Neural cell (in vitro differentiated cells): ENCODE measurements at regions not wholly inside any gene's neighbourhood (a gene's known extent, or its start where the extent isn't known, plus 50 kb on each side); places are given as distances from the start of the nearest gene placed in this dataset.

Experiments
- POLR2AphosphoS5 ChIP-seq: IDR thresholded peaks from 2 replicates; pipeline ENCODE4 v1.6.1; 2012
- TF ChIP-seq, protein P1 (sequence below): fragments of 450-650 bp; IDR thresholded peaks from 2 replicates; pipeline ENCODE4 v1.5.1; 2014; ENCODE audit warnings: antibody characterized with exemption, mild to moderate bottlenecking, moderate library complexity; ENCODE audit not compliant: poor library complexity, severe bottlenecking
- TF ChIP-seq, protein P2 (sequence below): IDR thresholded peaks from 2 replicates; pipeline ENCODE4 v1.6.1; 2012; ENCODE audit warnings: borderline replicate concordance

DNA sequence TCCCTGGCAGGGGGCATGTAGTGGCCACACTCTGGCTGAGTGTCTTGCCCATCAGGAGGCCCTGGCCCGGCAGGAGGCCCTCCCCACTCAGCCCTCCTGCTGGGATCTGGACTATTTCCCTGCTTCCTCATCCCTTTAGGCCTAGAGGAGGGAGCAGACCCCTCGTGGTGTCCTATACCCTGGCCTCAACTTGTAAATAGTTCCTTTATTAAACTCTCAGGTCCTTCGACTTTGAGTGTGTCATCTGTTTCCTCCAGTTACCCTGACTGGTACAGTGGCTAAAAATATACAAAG is 166.7 kb upstream of the GLI2 start:
- TF ChIP-seq, protein P1, sequence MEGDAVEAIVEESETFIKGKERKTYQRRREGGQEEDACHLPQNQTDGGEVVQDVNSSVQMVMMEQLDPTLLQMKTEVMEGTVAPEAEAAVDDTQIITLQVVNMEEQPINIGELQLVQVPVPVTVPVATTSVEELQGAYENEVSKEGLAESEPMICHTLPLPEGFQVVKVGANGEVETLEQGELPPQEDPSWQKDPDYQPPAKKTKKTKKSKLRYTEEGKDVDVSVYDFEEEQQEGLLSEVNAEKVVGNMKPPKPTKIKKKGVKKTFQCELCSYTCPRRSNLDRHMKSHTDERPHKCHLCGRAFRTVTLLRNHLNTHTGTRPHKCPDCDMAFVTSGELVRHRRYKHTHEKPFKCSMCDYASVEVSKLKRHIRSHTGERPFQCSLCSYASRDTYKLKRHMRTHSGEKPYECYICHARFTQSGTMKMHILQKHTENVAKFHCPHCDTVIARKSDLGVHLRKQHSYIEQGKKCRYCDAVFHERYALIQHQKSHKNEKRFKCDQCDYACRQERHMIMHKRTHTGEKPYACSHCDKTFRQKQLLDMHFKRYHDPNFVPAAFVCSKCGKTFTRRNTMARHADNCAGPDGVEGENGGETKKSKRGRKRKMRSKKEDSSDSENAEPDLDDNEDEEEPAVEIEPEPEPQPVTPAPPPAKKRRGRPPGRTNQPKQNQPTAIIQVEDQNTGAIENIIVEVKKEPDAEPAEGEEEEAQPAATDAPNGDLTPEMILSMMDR, result no peak
- TF ChIP-seq, protein P2, sequence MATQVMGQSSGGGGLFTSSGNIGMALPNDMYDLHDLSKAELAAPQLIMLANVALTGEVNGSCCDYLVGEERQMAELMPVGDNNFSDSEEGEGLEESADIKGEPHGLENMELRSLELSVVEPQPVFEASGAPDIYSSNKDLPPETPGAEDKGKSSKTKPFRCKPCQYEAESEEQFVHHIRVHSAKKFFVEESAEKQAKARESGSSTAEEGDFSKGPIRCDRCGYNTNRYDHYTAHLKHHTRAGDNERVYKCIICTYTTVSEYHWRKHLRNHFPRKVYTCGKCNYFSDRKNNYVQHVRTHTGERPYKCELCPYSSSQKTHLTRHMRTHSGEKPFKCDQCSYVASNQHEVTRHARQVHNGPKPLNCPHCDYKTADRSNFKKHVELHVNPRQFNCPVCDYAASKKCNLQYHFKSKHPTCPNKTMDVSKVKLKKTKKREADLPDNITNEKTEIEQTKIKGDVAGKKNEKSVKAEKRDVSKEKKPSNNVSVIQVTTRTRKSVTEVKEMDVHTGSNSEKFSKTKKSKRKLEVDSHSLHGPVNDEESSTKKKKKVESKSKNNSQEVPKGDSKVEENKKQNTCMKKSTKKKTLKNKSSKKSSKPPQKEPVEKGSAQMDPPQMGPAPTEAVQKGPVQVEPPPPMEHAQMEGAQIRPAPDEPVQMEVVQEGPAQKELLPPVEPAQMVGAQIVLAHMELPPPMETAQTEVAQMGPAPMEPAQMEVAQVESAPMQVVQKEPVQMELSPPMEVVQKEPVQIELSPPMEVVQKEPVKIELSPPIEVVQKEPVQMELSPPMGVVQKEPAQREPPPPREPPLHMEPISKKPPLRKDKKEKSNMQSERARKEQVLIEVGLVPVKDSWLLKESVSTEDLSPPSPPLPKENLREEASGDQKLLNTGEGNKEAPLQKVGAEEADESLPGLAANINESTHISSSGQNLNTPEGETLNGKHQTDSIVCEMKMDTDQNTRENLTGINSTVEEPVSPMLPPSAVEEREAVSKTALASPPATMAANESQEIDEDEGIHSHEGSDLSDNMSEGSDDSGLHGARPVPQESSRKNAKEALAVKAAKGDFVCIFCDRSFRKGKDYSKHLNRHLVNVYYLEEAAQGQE, result no peak
- no peak for TF ChIP-seq POLR2AphosphoS5
